ENCODE measurements at regions not wholly inside any gene's neighbourhood (a gene's known extent, or its start where the extent isn't known, plus 50 kb on each side); places are given as distances from the start of the nearest gene placed in this dataset.

DNA sequence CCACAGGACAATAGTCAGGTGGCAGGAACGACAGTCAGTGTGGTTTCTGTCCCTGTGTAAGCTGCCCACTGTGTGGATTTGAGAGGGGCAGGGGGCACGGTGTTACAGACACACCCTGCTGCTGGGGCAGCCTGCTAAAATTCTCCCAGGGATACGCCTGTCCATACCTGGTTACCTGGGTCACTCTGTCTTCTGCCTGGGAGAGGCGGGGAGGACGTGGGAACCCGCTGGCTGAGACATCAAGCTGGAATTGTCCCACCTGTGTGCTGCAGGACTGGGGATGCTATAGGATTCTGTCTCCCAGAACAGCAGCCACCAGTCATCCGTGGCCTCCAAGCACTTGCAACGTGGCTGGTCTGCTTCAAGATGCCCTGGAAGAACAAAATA, 63.8 kb upstream of the LINC01488 start:
- ChIA-PET CTCF (no interaction called here), POLR2A (no interaction called here)
- Histone ChIP-seq H3K9ac (no peak overlapping the region), H4K20me1 (ENCODE audit: insufficient read depth) (no peaks in the 10 kb centered on the region), H3K4me3 (ENCODE audit: low read depth in 2 of 2, low read length in 1 of 2) (no peak overlapping the region), H2AFZ (ENCODE audit: low read depth) (no peak overlapping the region), H3K27ac (ENCODE audit: low read depth in 2 of 2, low read length in 1 of 2) (no peak overlapping the region), H3K79me2 (ENCODE audit: insufficient read depth) (no peaks in the 10 kb centered on the region), H3K9me3 (no peaks in the 10 kb centered on the region), H3K9me2 (no peaks in the 10 kb centered on the region), H3K36me3 (replicated peaks in 1 of 2; ENCODE audit: control insufficient read depth in 1 of 2, insufficient read depth in 2 of 2, low read length in 1 of 2) (no peaks in the 10 kb centered on the region), H3K4me1 (ENCODE audit: control insufficient read depth in 1 of 2, insufficient read depth in 2 of 2, low read depth in 1 of 2, low read length in 1 of 2) (peaks cover 0 to 18% of the 10 kb centered on the region in 2 experiments; a peak in 3 of 4 replicates), H3K4me2 (no peak overlapping the region), H3K27me3 (ENCODE audit: insufficient read depth) (no peaks in the 10 kb centered on the region), H3F3A (replicated peaks; ENCODE audit: insufficient read depth) (no peaks in the 10 kb centered on the region)
- TF ChIP-seq NRF1 (IDR thresholded peaks at IDR 0.05; ENCODE audit: low read depth, low read length) (no peak), RFX5 (IDR thresholded peaks at IDR 0.05; ENCODE audit: low read length) (no peak), JUND (IDR thresholded peaks at IDR 0.05) (no peak), RCOR1 (IDR thresholded peaks at IDR 0.05; ENCODE audit: low read length) (no peak), FOSL2 (IDR thresholded peaks at IDR 0.05; ENCODE audit: borderline replicate concordance, low read depth) (no peak), EP300 (IDR thresholded peaks at IDR 0.05; ENCODE audit: borderline replicate concordance in 1 of 2, low read depth in 1 of 2, low read length in 1 of 2) (no peak), POLR2AphosphoS5 (IDR thresholded peaks at IDR 0.05; ENCODE audit: low read depth, low read length) (no peak), CHD2 (IDR thresholded peaks at IDR 0.05; ENCODE audit: low read length, partially characterized antibody) (no peak), GABPA (IDR thresholded peaks at IDR 0.05; ENCODE audit: low read depth) (no peak), RAD21 (IDR thresholded peaks at IDR 0.05; ENCODE audit: low read length) (no peak), TCF12 (IDR thresholded peaks at IDR 0.05) (no peak)
- TF ChIP-seq, protein P1, sequence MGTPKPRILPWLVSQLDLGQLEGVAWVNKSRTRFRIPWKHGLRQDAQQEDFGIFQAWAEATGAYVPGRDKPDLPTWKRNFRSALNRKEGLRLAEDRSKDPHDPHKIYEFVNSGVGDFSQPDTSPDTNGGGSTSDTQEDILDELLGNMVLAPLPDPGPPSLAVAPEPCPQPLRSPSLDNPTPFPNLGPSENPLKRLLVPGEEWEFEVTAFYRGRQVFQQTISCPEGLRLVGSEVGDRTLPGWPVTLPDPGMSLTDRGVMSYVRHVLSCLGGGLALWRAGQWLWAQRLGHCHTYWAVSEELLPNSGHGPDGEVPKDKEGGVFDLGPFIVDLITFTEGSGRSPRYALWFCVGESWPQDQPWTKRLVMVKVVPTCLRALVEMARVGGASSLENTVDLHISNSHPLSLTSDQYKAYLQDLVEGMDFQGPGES (IDR thresholded peaks at IDR 0.05; ENCODE audit: low read depth, low read length): no peak
- TF ChIP-seq, protein P2, sequence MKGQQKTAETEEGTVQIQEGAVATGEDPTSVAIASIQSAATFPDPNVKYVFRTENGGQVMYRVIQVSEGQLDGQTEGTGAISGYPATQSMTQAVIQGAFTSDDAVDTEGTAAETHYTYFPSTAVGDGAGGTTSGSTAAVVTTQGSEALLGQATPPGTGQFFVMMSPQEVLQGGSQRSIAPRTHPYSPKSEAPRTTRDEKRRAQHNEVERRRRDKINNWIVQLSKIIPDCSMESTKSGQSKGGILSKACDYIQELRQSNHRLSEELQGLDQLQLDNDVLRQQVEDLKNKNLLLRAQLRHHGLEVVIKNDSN (IDR thresholded peaks at IDR 0.05; ENCODE audit: borderline replicate concordance, low read depth): no peak
- TF ChIP-seq, protein P3, sequence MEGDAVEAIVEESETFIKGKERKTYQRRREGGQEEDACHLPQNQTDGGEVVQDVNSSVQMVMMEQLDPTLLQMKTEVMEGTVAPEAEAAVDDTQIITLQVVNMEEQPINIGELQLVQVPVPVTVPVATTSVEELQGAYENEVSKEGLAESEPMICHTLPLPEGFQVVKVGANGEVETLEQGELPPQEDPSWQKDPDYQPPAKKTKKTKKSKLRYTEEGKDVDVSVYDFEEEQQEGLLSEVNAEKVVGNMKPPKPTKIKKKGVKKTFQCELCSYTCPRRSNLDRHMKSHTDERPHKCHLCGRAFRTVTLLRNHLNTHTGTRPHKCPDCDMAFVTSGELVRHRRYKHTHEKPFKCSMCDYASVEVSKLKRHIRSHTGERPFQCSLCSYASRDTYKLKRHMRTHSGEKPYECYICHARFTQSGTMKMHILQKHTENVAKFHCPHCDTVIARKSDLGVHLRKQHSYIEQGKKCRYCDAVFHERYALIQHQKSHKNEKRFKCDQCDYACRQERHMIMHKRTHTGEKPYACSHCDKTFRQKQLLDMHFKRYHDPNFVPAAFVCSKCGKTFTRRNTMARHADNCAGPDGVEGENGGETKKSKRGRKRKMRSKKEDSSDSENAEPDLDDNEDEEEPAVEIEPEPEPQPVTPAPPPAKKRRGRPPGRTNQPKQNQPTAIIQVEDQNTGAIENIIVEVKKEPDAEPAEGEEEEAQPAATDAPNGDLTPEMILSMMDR (IDR thresholded peaks at IDR 0.05): no peak
- DNase-seq: no peak
- WGBS (ENCODE audit: low lambda C conversion rate): 83% methylated on average over 3 of the region's 8 CpGs

DNA sequence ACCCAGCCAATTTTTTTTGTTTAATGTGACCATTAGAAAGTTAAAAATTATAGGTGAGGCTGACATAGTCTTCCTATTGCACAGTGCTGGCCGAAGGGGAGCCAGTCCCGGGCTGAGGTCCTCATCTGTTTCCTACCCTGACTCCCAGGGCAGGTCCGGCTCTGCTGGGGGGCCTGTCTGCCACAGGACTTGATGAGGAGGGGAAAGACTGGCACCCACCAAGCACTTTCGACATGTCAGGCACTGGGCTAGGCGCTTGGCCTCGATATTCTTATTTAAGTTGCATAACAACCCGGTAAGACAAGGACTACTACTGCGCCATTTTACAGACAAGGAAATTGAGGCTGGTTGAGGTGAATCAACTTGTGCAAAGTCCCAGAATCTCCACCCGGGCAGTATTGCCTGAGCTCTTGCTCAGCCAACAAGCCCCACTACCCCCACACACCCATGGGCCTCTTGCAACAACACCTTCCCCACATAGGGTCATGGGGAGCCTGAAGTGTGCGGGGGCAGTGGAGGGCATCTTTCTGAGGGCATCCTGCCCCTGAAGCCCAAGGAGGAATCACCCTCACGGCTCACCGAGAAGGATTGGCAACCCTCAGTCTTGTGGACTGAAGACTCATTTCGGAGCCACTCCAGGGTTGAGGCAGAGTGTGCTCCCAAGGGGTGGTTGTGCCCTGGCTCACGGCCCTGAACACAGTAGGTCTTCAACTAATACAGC, 62.7 kb upstream of the LINC01488 start:
- no peaks in the 10 kb centered on the region for H3K79me2 ChIP-seq (ENCODE audit: insufficient read depth)
- H3K9me3 ChIP-seq: no peaks in the 10 kb centered on the region
- H3K27ac ChIP-seq (ENCODE audit: low read depth in 2 of 2, low read length in 1 of 2): no peak overlapping the region
- no peaks in the 10 kb centered on the region for H3K27me3 ChIP-seq (ENCODE audit: insufficient read depth)
- no peak for DNase-seq
- 90% methylated on average over 9 of the region's 14 CpGs for WGBS (ENCODE audit: low lambda C conversion rate)
- ChIA-PET CTCF (no interaction called here), POLR2A (no interaction called here)
- H2AFZ ChIP-seq (ENCODE audit: low read depth): no peak overlapping the region
- H3F3A ChIP-seq (replicated peaks; ENCODE audit: insufficient read depth): no peaks in the 10 kb centered on the region
- no peaks in the 10 kb centered on the region for H4K20me1 ChIP-seq (ENCODE audit: insufficient read depth)
- no peaks in the 10 kb centered on the region for H3K9me2 ChIP-seq
- H3K4me3 ChIP-seq (ENCODE audit: low read depth in 2 of 2, low read length in 1 of 2): no peak overlapping the region
- no peaks in the 10 kb centered on the region for H3K36me3 ChIP-seq (replicated peaks in 1 of 2; ENCODE audit: control insufficient read depth in 1 of 2, insufficient read depth in 2 of 2, low read length in 1 of 2)
- no peak overlapping the region for H3K4me2 ChIP-seq
- peaks cover 0 to 18% of the 10 kb centered on the region in 2 experiments; a peak in 3 of 4 replicates for H3K4me1 ChIP-seq (ENCODE audit: control insufficient read depth in 1 of 2, insufficient read depth in 2 of 2, low read depth in 1 of 2, low read length in 1 of 2)
- H3K9ac ChIP-seq: no peak overlapping the region
- TF ChIP-seq FOSL2 (IDR thresholded peaks at IDR 0.05; ENCODE audit: borderline replicate concordance, low read depth): no peak
- no peak for TF ChIP-seq ELF1 (IDR thresholded peaks at IDR 0.05)
- TF ChIP-seq, protein P4, sequence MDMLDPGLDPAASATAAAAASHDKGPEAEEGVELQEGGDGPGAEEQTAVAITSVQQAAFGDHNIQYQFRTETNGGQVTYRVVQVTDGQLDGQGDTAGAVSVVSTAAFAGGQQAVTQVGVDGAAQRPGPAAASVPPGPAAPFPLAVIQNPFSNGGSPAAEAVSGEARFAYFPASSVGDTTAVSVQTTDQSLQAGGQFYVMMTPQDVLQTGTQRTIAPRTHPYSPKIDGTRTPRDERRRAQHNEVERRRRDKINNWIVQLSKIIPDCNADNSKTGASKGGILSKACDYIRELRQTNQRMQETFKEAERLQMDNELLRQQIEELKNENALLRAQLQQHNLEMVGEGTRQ (IDR thresholded peaks at IDR 0.05; ENCODE audit: borderline replicate concordance, low read depth, low read length): no peak
- TF ChIP-seq SMC3 (IDR thresholded peaks at IDR 0.05; ENCODE audit: low read depth, low read length): no peak
- TF ChIP-seq, protein P5, sequence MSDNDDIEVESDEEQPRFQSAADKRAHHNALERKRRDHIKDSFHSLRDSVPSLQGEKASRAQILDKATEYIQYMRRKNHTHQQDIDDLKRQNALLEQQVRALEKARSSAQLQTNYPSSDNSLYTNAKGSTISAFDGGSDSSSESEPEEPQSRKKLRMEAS (IDR thresholded peaks at IDR 0.05; ENCODE audit: low read depth): no peak
- TF ChIP-seq MEF2A (IDR thresholded peaks at IDR 0.05; ENCODE audit: borderline replicate concordance, low read depth): no peak
- TF ChIP-seq, protein P6, sequence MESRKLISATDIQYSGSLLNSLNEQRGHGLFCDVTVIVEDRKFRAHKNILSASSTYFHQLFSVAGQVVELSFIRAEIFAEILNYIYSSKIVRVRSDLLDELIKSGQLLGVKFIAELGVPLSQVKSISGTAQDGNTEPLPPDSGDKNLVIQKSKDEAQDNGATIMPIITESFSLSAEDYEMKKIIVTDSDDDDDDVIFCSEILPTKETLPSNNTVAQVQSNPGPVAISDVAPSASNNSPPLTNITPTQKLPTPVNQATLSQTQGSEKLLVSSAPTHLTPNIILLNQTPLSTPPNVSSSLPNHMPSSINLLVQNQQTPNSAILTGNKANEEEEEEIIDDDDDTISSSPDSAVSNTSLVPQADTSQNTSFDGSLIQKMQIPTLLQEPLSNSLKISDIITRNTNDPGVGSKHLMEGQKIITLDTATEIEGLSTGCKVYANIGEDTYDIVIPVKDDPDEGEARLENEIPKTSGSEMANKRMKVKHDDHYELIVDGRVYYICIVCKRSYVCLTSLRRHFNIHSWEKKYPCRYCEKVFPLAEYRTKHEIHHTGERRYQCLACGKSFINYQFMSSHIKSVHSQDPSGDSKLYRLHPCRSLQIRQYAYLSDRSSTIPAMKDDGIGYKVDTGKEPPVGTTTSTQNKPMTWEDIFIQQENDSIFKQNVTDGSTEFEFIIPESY (IDR thresholded peaks at IDR 0.05; ENCODE audit: borderline replicate concordance, low read depth): no peak
- TF ChIP-seq FOXJ3 (CRISPR knock-in tag; IDR thresholded peaks at IDR 0.05): no peak
- no peak for TF ChIP-seq TEAD4 (IDR thresholded peaks at IDR 0.05; ENCODE audit: borderline replicate concordance, insufficient read depth)
- no peak for TF ChIP-seq YY1 (IDR thresholded peaks at IDR 0.05; ENCODE audit: low read depth)
- no peak for TF ChIP-seq TCF12 (IDR thresholded peaks at IDR 0.05)
